ENCODE measurements at regions not wholly inside any gene's neighbourhood (a gene's known extent, or its start where the extent isn't known, plus 50 kb on each side); places are given as distances from the start of the nearest gene placed in this dataset.
"Not testable (repeated sequence)": the region's sequence is repeated elsewhere in the genome, so short reads cannot be mapped to it uniquely, and the experiment has no call there.

GRCh38 chr6:2611092-2611491, 139.6 kb downstream of the MYLK4 start:
- H3K9me3 ChIP-seq (ENCODE audit: control insufficient read depth in 2 of 2, low read length in 2 of 2), result no peaks in the 10 kb centered on the region
- H3K27me3 ChIP-seq (ENCODE audit: control insufficient read depth in 1 of 2, insufficient read depth in 2 of 2, low read length in 2 of 2), result no peaks in the 10 kb centered on the region
- no peaks in the 10 kb centered on the region for H3K4me1 ChIP-seq (ENCODE audit: control insufficient read depth, insufficient read depth, low read length)
- H3K27ac ChIP-seq (ENCODE audit: low read length), result no peak overlapping the region
- H3K36me3 ChIP-seq (ENCODE audit: control insufficient read depth in 2 of 2, insufficient read depth in 2 of 2, low read length in 2 of 2), result no peaks in the 10 kb centered on the region
- H3K4me3 ChIP-seq (ENCODE audit: low read length in 2 of 2), result no peak overlapping the region
- no peak overlapping the region for H3K9ac ChIP-seq (ENCODE audit: low read length in 2 of 2)

GRCh38 chr6:2608503-2608902, 142.2 kb downstream of the MYLK4 start:
- Histone ChIP-seq H3K27me3 (ENCODE audit: control insufficient read depth in 1 of 2, insufficient read depth in 2 of 2, low read length in 2 of 2) (no peaks in the 10 kb centered on the region), H3K4me1 (ENCODE audit: control insufficient read depth, insufficient read depth, low read length) (no peaks in the 10 kb centered on the region), H3K9me3 (ENCODE audit: control insufficient read depth in 2 of 2, low read length in 2 of 2) (no peaks in the 10 kb centered on the region), H3K9ac (ENCODE audit: low read length in 2 of 2) (no peak overlapping the region), H3K4me3 (ENCODE audit: low read length in 2 of 2) (no peak overlapping the region), H3K36me3 (ENCODE audit: control insufficient read depth in 2 of 2, insufficient read depth in 2 of 2, low read length in 2 of 2) (no peaks in the 10 kb centered on the region), H3K27ac (ENCODE audit: low read length) (no peak overlapping the region)

GRCh38 chr6:2600363-2600762, 150.4 kb downstream of the MYLK4 start:
- Histone ChIP-seq H3K9me3 (ENCODE audit: control insufficient read depth in 2 of 2, low read length in 2 of 2) (peaks cover 3 to 4% of the 10 kb centered on the region in 2 donors), H3K4me1 (ENCODE audit: control insufficient read depth, insufficient read depth, low read length) (no peaks in the 10 kb centered on the region), H3K4me3 (ENCODE audit: low read length in 2 of 2) (no peak overlapping the region), H3K9ac (ENCODE audit: low read length in 2 of 2) (no peak overlapping the region), H3K27me3 (ENCODE audit: control insufficient read depth in 1 of 2, insufficient read depth in 2 of 2, low read length in 2 of 2) (peaks cover 0 to 4% of the 10 kb centered on the region in 2 donors), H3K36me3 (ENCODE audit: control insufficient read depth in 2 of 2, insufficient read depth in 2 of 2, low read length in 2 of 2) (no peaks in the 10 kb centered on the region), H3K27ac (ENCODE audit: low read length) (no peak overlapping the region)

GRCh38 chr6:2599817-2600216, 150.9 kb downstream of the MYLK4 start:
- H3K27ac ChIP-seq (ENCODE audit: low read length), result no peak overlapping the region
- no peaks in the 10 kb centered on the region for H3K4me1 ChIP-seq (ENCODE audit: control insufficient read depth, insufficient read depth, low read length)
- H3K27me3 ChIP-seq (ENCODE audit: control insufficient read depth in 1 of 2, insufficient read depth in 2 of 2, low read length in 2 of 2), result peaks cover 0 to 4% of the 10 kb centered on the region in 2 donors
- no peaks in the 10 kb centered on the region for H3K36me3 ChIP-seq (ENCODE audit: control insufficient read depth in 2 of 2, insufficient read depth in 2 of 2, low read length in 2 of 2)
- peaks cover 3 to 4% of the 10 kb centered on the region in 2 donors for H3K9me3 ChIP-seq (ENCODE audit: control insufficient read depth in 2 of 2, low read length in 2 of 2)
- no peak overlapping the region for H3K4me3 ChIP-seq (ENCODE audit: low read length in 2 of 2)
- H3K9ac ChIP-seq (ENCODE audit: low read length in 2 of 2), result no peak overlapping the region

GRCh38 chr6:2598867-2599266, 151.9 kb downstream of the MYLK4 start:
- H3K27me3 ChIP-seq (ENCODE audit: control insufficient read depth in 1 of 2, insufficient read depth in 2 of 2, low read length in 2 of 2), result peaks cover 0 to 4% of the 10 kb centered on the region in 2 donors
- H3K36me3 ChIP-seq (ENCODE audit: control insufficient read depth in 2 of 2, insufficient read depth in 2 of 2, low read length in 2 of 2), result no peaks in the 10 kb centered on the region
- H3K4me3 ChIP-seq (ENCODE audit: low read length in 2 of 2), result no peak overlapping the region
- no peak overlapping the region for H3K9ac ChIP-seq (ENCODE audit: low read length in 2 of 2)
- no peaks in the 10 kb centered on the region for H3K4me1 ChIP-seq (ENCODE audit: control insufficient read depth, insufficient read depth, low read length)
- no peak overlapping the region for H3K27ac ChIP-seq (ENCODE audit: low read length)
- H3K9me3 ChIP-seq (ENCODE audit: control insufficient read depth in 2 of 2, low read length in 2 of 2), result peaks cover 3 to 4% of the 10 kb centered on the region in 2 donors

GRCh38 chr6:2597991-2598390, 152.7 kb downstream of the MYLK4 start:
- Histone ChIP-seq H3K4me3 (ENCODE audit: low read length in 2 of 2) (no peak overlapping the region), H3K27me3 (ENCODE audit: control insufficient read depth in 1 of 2, insufficient read depth in 2 of 2, low read length in 2 of 2) (peaks cover 0 to 3% of the 10 kb centered on the region in 2 donors), H3K27ac (ENCODE audit: low read length) (no peak overlapping the region), H3K36me3 (ENCODE audit: control insufficient read depth in 2 of 2, insufficient read depth in 2 of 2, low read length in 2 of 2) (no peaks in the 10 kb centered on the region), H3K9ac (ENCODE audit: low read length in 2 of 2) (no peak overlapping the region), H3K9me3 (ENCODE audit: control insufficient read depth in 2 of 2, low read length in 2 of 2) (peaks cover 3 to 4% of the 10 kb centered on the region in 2 donors), H3K4me1 (ENCODE audit: control insufficient read depth, insufficient read depth, low read length) (no peaks in the 10 kb centered on the region)

GRCh38 chr6:2597457-2597856, 153.3 kb downstream of the MYLK4 start:
- H3K27me3 ChIP-seq (ENCODE audit: control insufficient read depth in 1 of 2, insufficient read depth in 2 of 2, low read length in 2 of 2); H3K9me3 ChIP-seq (ENCODE audit: control insufficient read depth in 2 of 2, low read length in 2 of 2); H3K4me1 ChIP-seq (ENCODE audit: control insufficient read depth, insufficient read depth, low read length); H3K4me3 ChIP-seq (ENCODE audit: low read length in 2 of 2); H3K36me3 ChIP-seq (ENCODE audit: control insufficient read depth in 2 of 2, insufficient read depth in 2 of 2, low read length in 2 of 2); H3K27ac ChIP-seq (ENCODE audit: low read length); H3K9ac ChIP-seq (ENCODE audit: low read length in 2 of 2): not testable (repeated sequence)

GRCh38 chr6:2596222-2596621, 154.5 kb downstream of the MYLK4 start:
- H3K4me1 ChIP-seq (ENCODE audit: control insufficient read depth, insufficient read depth, low read length), result no peaks in the 10 kb centered on the region
- peaks cover 0 to 3% of the 10 kb centered on the region in 2 donors for H3K27me3 ChIP-seq (ENCODE audit: control insufficient read depth in 1 of 2, insufficient read depth in 2 of 2, low read length in 2 of 2)
- peaks cover 3 to 4% of the 10 kb centered on the region in 2 donors for H3K9me3 ChIP-seq (ENCODE audit: control insufficient read depth in 2 of 2, low read length in 2 of 2)
- no peak overlapping the region for H3K4me3 ChIP-seq (ENCODE audit: low read length in 2 of 2)
- H3K36me3 ChIP-seq (ENCODE audit: control insufficient read depth in 2 of 2, insufficient read depth in 2 of 2, low read length in 2 of 2), result no peaks in the 10 kb centered on the region
- no peak overlapping the region for H3K9ac ChIP-seq (ENCODE audit: low read length in 2 of 2)
- H3K27ac ChIP-seq (ENCODE audit: low read length), result no peak overlapping the region

- H3K9me3 ChIP-seq (ENCODE audit: control insufficient read depth in 2 of 2, low read length in 2 of 2), result peaks cover 3 to 4% of the 10 kb centered on the region in 2 donors
- H3K4me3 ChIP-seq (ENCODE audit: low read length in 2 of 2), result no peak overlapping the region
- H3K4me1 ChIP-seq (ENCODE audit: control insufficient read depth, insufficient read depth, low read length), result no peaks in the 10 kb centered on the region
- no peak overlapping the region for H3K9ac ChIP-seq (ENCODE audit: low read length in 2 of 2)
- no peaks in the 10 kb centered on the region for H3K36me3 ChIP-seq (ENCODE audit: control insufficient read depth in 2 of 2, insufficient read depth in 2 of 2, low read length in 2 of 2)
- no peak overlapping the region for H3K27ac ChIP-seq (ENCODE audit: low read length)
- peaks cover 0 to 3% of the 10 kb centered on the region in 2 donors for H3K27me3 ChIP-seq (ENCODE audit: control insufficient read depth in 1 of 2, insufficient read depth in 2 of 2, low read length in 2 of 2)
These were observed 155.9 kb downstream of the MYLK4 start for GRCh38 chr6:2594868-2595267.

- H3K4me3 ChIP-seq (ENCODE audit: low read length in 2 of 2), result no peak overlapping the region
- H3K36me3 ChIP-seq (ENCODE audit: control insufficient read depth in 2 of 2, insufficient read depth in 2 of 2, low read length in 2 of 2), result no peaks in the 10 kb centered on the region
- H3K4me1 ChIP-seq (ENCODE audit: control insufficient read depth, insufficient read depth, low read length), result no peaks in the 10 kb centered on the region
- H3K27me3 ChIP-seq (ENCODE audit: control insufficient read depth in 1 of 2, insufficient read depth in 2 of 2, low read length in 2 of 2), result peaks cover 0 to 3% of the 10 kb centered on the region in 2 donors
- no peak overlapping the region for H3K27ac ChIP-seq (ENCODE audit: low read length)
- peaks cover 0 to 4% of the 10 kb centered on the region in 2 donors for H3K9me3 ChIP-seq (ENCODE audit: control insufficient read depth in 2 of 2, low read length in 2 of 2)
- no peak overlapping the region for H3K9ac ChIP-seq (ENCODE audit: low read length in 2 of 2)
These were observed 157.6 kb downstream of the MYLK4 start for GRCh38 chr6:2593167-2593566.

GRCh38 chr6:2589171-2589661, 161.5 kb downstream of the MYLK4 start:
- Histone ChIP-seq H3K4me3 (ENCODE audit: low read length in 2 of 2) (no peak overlapping the region), H3K36me3 (ENCODE audit: control insufficient read depth in 2 of 2, insufficient read depth in 2 of 2, low read length in 2 of 2) (no peaks in the 10 kb centered on the region), H3K9ac (ENCODE audit: low read length in 2 of 2) (no peak overlapping the region), H3K4me1 (ENCODE audit: control insufficient read depth, insufficient read depth, low read length) (no peaks in the 10 kb centered on the region), H3K9me3 (ENCODE audit: control insufficient read depth in 2 of 2, low read length in 2 of 2) (peaks cover 0 to 4% of the 10 kb centered on the region in 2 donors), H3K27ac (ENCODE audit: low read length) (no peak overlapping the region), H3K27me3 (ENCODE audit: control insufficient read depth in 1 of 2, insufficient read depth in 2 of 2, low read length in 2 of 2) (no peaks in the 10 kb centered on the region)

Measured in stomach smooth muscle (tissue), 2 donors.